ENCODE measurements at regions not wholly inside any gene's neighbourhood (a gene's known extent, or its start where the extent isn't known, plus 50 kb on each side); places are given as distances from the start of the nearest gene placed in this dataset.

DNA sequence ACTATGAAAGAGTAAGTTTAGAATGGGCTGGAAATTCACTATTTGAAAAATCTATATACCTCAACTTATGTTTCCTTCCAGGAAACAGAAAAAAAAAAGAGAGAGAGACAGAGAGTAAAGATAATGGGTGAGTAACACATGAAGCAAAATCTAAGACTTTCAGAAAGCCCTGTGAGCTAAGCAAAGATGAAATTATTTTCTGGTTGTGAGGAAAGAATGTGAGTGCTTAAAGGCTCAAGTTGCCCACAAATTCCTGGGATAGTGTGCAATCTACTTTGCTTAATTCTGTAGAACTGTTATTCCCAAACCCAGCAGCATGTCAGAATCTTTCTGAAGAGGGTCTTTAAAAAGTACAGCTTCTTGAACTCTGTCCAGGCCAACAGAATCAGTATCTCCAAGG is 337.7 kb upstream of the AGTR1 start:
- Histone ChIP-seq H4K20me1 (replicated peaks; ENCODE audit: insufficient read depth) (no peaks in the 10 kb centered on the region), H3F3A (replicated peaks; ENCODE audit: low read depth) (no peaks in the 10 kb centered on the region), H3K4me3 (no peak overlapping the region), H3K4me2 (no peak overlapping the region), H3K36me3 (ENCODE audit: insufficient read depth) (no peaks in the 10 kb centered on the region), H2AFZ (no peak overlapping the region), H3K4me1 (ENCODE audit: insufficient read depth) (no peaks in the 10 kb centered on the region), H3K27me3 (ENCODE audit: insufficient read depth) (no peaks in the 10 kb centered on the region), H3K27ac (ENCODE audit: low read depth) (no peak overlapping the region), H3K79me2 (replicated peaks; ENCODE audit: insufficient read depth) (no peaks in the 10 kb centered on the region), H3K9me2 (ENCODE audit: insufficient read depth) (no peaks in the 10 kb centered on the region)
- TF ChIP-seq, protein P1, sequence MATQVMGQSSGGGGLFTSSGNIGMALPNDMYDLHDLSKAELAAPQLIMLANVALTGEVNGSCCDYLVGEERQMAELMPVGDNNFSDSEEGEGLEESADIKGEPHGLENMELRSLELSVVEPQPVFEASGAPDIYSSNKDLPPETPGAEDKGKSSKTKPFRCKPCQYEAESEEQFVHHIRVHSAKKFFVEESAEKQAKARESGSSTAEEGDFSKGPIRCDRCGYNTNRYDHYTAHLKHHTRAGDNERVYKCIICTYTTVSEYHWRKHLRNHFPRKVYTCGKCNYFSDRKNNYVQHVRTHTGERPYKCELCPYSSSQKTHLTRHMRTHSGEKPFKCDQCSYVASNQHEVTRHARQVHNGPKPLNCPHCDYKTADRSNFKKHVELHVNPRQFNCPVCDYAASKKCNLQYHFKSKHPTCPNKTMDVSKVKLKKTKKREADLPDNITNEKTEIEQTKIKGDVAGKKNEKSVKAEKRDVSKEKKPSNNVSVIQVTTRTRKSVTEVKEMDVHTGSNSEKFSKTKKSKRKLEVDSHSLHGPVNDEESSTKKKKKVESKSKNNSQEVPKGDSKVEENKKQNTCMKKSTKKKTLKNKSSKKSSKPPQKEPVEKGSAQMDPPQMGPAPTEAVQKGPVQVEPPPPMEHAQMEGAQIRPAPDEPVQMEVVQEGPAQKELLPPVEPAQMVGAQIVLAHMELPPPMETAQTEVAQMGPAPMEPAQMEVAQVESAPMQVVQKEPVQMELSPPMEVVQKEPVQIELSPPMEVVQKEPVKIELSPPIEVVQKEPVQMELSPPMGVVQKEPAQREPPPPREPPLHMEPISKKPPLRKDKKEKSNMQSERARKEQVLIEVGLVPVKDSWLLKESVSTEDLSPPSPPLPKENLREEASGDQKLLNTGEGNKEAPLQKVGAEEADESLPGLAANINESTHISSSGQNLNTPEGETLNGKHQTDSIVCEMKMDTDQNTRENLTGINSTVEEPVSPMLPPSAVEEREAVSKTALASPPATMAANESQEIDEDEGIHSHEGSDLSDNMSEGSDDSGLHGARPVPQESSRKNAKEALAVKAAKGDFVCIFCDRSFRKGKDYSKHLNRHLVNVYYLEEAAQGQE (IDR thresholded peaks at IDR 0.05; ENCODE audit: unreplicated experiment), result no peak
- no peak for TF ChIP-seq STAT1 (IDR thresholded peaks at IDR 0.05; ENCODE audit: unreplicated experiment)
- TF ChIP-seq POLR2AphosphoS5 (IDR thresholded peaks at IDR 0.05; ENCODE audit: low read depth), result no peak
- no peak for TF ChIP-seq EZH2 (IDR thresholded peaks at IDR 0.05; ENCODE audit: low read depth, unreplicated experiment)
- no peak for TF ChIP-seq ZNF462 (CRISPR knock-in tag; IDR thresholded peaks at IDR 0.05)
- TF ChIP-seq EZH2phosphoT487 (IDR thresholded peaks at IDR 0.05; ENCODE audit: unreplicated experiment), result no peak
- TF ChIP-seq ZNF114 (CRISPR knock-in tag; IDR thresholded peaks at IDR 0.05), result no peak
- TF ChIP-seq CREB1 (CRISPR knock-in tag; IDR thresholded peaks at IDR 0.05; ENCODE audit: low read depth), result no peak
- H3K27ac Mint-ChIP-seq, result no peak overlapping the region
- H3K36me3 Mint-ChIP-seq (ENCODE audit: low read depth), result peaks cover 3% of the 10 kb centered on the region; the same call in 1 of the 3 replicates
- peaks cover 1% of the 10 kb centered on the region for H3K27me3 Mint-ChIP-seq (ENCODE audit: insufficient read depth, low read depth, poor library complexity)
- H3K9me3 Mint-ChIP-seq, result peaks cover 3% of the 10 kb centered on the region; the same call in 1 of the 3 replicates
- DNase-seq (ENCODE audit: low spot score) (no peak), ATAC-seq (no peak)
- H3K4me1 Mint-ChIP-seq, result no peaks in the 10 kb centered on the region
- H3K4me3 Mint-ChIP-seq, result no peak overlapping the region

All from GM23338 (cell line).